ENCODE measurements at regions not wholly inside any gene's neighbourhood (a gene's known extent, or its start where the extent isn't known, plus 50 kb on each side); places are given as distances from the start of the nearest gene placed in this dataset.
"Not testable (repeated sequence)": the region's sequence is repeated elsewhere in the genome, so short reads cannot be mapped to it uniquely, and the experiment has no call there.

DNA sequence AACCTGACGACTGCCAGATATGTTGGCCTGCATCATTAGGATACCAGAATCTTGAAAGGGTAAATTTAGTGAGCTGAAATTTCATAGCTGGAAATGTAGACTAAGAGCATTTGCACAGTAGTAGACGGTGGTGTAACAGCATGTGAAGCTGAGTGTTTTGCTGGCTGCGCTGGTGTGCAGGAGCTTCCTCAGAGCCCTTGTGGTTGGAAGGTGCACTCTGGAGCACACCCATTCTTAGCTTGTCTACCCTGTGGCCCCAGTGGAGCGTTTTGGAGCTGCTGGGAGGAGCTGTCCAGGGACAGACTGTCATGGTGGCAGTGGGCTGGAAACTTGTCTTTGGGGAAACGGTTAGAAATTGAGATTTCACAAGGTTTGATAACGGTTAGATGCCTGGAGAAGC is 82.8 kb downstream of the NPIPB11 start:
- TF ChIP-seq, protein P1, sequence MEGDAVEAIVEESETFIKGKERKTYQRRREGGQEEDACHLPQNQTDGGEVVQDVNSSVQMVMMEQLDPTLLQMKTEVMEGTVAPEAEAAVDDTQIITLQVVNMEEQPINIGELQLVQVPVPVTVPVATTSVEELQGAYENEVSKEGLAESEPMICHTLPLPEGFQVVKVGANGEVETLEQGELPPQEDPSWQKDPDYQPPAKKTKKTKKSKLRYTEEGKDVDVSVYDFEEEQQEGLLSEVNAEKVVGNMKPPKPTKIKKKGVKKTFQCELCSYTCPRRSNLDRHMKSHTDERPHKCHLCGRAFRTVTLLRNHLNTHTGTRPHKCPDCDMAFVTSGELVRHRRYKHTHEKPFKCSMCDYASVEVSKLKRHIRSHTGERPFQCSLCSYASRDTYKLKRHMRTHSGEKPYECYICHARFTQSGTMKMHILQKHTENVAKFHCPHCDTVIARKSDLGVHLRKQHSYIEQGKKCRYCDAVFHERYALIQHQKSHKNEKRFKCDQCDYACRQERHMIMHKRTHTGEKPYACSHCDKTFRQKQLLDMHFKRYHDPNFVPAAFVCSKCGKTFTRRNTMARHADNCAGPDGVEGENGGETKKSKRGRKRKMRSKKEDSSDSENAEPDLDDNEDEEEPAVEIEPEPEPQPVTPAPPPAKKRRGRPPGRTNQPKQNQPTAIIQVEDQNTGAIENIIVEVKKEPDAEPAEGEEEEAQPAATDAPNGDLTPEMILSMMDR (IDR thresholded peaks at IDR 0.05), result not testable (repeated sequence)
- not testable (repeated sequence) for TF ChIP-seq POLR2A (IDR thresholded peaks at IDR 0.05)

All from uterus (tissue), 2 donors.